ENCODE measurements at regions not wholly inside any gene's neighbourhood (a gene's known extent, or its start where the extent isn't known, plus 50 kb on each side); places are given as distances from the start of the nearest gene placed in this dataset.

DNA sequence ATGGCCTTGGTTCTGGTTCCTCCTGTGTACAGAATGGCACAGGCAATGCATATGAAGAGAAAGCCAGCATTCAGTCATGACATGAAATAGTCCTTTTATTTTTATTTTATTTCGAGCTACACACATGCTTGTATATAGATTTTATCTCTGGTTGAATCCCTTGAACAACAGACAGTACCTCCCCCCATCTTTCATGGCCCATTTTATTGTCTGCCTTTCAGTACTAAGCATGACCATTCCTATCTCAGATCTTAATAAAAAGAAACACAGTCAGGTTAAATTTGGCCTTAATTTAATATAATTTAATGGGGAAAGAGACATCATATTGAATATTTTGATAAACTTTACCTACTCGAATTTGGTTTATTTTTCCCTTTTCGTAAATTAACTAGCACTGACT lies 76.4 kb upstream of the VANGL1 start:
- Mint-ChIP-seq H3K4me1 (ENCODE audit: low read depth) (peaks cover 9% of the 10 kb centered on the region), H3K27ac (ENCODE audit: unreplicated experiment) (no peak overlapping the region), H3K4me3 (ENCODE audit: unreplicated experiment) (no peak overlapping the region), H3K36me3 (ENCODE audit: low read depth) (peaks cover 8% of the 10 kb centered on the region), H3K9me3 (ENCODE audit: low read depth) (peaks cover 27% of the 10 kb centered on the region), H3K27me3 (ENCODE audit: low read depth) (peaks cover 5% of the 10 kb centered on the region)
- no peak for TF ChIP-seq CTCF (IDR thresholded peaks at IDR 0.05)
- no peak for DNase-seq (ENCODE audit: low spot score)

GRCh38 chr1:115564201-115564600 lies 77.6 kb upstream of the VANGL1 start:
- no peak for TF ChIP-seq CTCF (IDR thresholded peaks at IDR 0.05)
- H3K9me3 Mint-ChIP-seq (ENCODE audit: low read depth) = peaks cover 27% of the 10 kb centered on the region
- peaks cover 5% of the 10 kb centered on the region for H3K27me3 Mint-ChIP-seq (ENCODE audit: low read depth)
- DNase-seq (ENCODE audit: low spot score) = no peak
- peaks cover 9% of the 10 kb centered on the region for H3K4me1 Mint-ChIP-seq (ENCODE audit: low read depth)
- peak overlapping the region; percentile 65 for H3K4me3 Mint-ChIP-seq (ENCODE audit: unreplicated experiment)
- no peak overlapping the region for H3K27ac Mint-ChIP-seq (ENCODE audit: unreplicated experiment)
- peaks cover 8% of the 10 kb centered on the region for H3K36me3 Mint-ChIP-seq (ENCODE audit: low read depth)

DNA sequence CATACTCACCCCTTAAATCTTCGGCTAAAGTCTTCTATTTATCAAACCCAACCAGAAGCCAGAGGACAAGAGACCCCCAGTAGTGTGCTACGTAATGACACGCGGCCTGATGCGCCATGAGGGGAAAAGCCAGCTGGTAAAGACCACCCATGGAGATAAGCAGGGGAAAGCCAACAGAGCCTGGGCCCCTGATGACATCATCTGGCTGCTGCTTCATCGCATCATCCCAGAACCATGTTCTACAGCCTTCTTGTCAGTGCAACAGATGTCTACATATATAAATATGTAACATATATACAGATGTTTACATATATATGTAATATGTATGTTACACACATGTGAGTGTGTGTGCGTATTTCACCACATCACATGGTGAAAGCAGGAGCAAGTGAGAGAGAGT lies 81.7 kb upstream of the VANGL1 start:
- TF ChIP-seq CTCF (IDR thresholded peaks at IDR 0.05) = no peak
- H3K27me3 Mint-ChIP-seq (ENCODE audit: low read depth) = peaks cover 5% of the 10 kb centered on the region
- H3K27ac Mint-ChIP-seq (ENCODE audit: unreplicated experiment) = no peak overlapping the region
- no peaks in the 10 kb centered on the region for H3K36me3 Mint-ChIP-seq (ENCODE audit: low read depth)
- peaks cover 3% of the 10 kb centered on the region for H3K9me3 Mint-ChIP-seq (ENCODE audit: low read depth)
- H3K4me3 Mint-ChIP-seq (ENCODE audit: unreplicated experiment) = no peak overlapping the region
- no peak for DNase-seq (ENCODE audit: low spot score)
- H3K4me1 Mint-ChIP-seq (ENCODE audit: low read depth) = peaks cover 24% of the 10 kb centered on the region

DNA sequence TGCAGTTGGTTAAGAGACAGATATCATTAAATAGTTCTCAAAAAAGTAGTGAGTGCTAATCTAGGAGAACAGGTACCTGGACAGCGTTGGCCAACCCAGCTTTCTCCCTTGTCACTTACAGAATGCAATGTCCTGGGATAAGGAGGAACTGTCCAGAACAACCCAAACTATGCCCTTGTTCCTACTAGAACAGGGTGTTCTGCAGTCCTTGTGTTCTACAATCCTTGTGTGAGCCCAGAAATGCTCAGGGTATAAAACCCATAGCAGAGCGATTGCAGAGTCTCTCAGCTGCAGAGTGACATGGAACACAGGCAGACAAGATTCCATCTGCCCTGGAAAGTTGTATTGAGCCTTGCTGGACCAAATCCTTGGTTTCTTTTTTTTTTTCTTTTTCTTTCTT lies 83.5 kb upstream of the VANGL1 start:
- TF ChIP-seq CTCF (IDR thresholded peaks at IDR 0.05) = no peak
- H3K9me3 Mint-ChIP-seq (ENCODE audit: low read depth) = peaks cover 3% of the 10 kb centered on the region
- peaks cover 5% of the 10 kb centered on the region for H3K27me3 Mint-ChIP-seq (ENCODE audit: low read depth)
- H3K4me3 Mint-ChIP-seq (ENCODE audit: unreplicated experiment) = no peak overlapping the region
- H3K36me3 Mint-ChIP-seq (ENCODE audit: low read depth) = no peaks in the 10 kb centered on the region
- no peak overlapping the region for H3K27ac Mint-ChIP-seq (ENCODE audit: unreplicated experiment)
- H3K4me1 Mint-ChIP-seq (ENCODE audit: low read depth) = peaks cover 16% of the 10 kb centered on the region
- DNase-seq (ENCODE audit: low spot score) = no peak

DNA sequence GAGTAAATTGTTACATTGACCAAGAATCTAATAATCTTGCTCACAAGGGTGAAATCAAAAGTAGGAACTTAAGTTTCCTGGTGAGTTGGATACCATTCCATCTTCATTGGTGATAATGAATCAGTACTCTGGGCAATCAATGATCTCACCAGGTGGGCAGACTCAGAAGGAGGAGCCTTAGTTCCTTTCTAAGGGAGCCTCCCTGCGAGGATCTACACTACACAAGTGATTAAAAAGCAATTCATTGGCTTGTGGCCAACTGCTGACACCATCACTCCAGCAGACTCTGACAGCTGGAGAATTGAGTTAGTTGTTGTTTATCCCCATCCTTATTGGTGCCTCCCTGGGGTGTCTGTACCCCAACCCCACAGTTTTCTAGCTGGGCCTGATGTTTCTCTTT lies 84.1 kb upstream of the VANGL1 start:
- H3K27me3 Mint-ChIP-seq (ENCODE audit: low read depth) = peaks cover 4% of the 10 kb centered on the region
- no peaks in the 10 kb centered on the region for H3K36me3 Mint-ChIP-seq (ENCODE audit: low read depth)
- no peak overlapping the region for H3K27ac Mint-ChIP-seq (ENCODE audit: unreplicated experiment)
- DNase-seq (ENCODE audit: low spot score) = no peak
- no peak for TF ChIP-seq CTCF (IDR thresholded peaks at IDR 0.05)
- H3K4me3 Mint-ChIP-seq (ENCODE audit: unreplicated experiment) = no peak overlapping the region
- H3K4me1 Mint-ChIP-seq (ENCODE audit: low read depth) = peaks cover 16% of the 10 kb centered on the region
- H3K9me3 Mint-ChIP-seq (ENCODE audit: low read depth) = peaks cover 3% of the 10 kb centered on the region
